ENCODE measurements at regions not wholly inside any gene's neighbourhood (a gene's known extent, or its start where the extent isn't known, plus 50 kb on each side); places are given as distances from the start of the nearest gene placed in this dataset.

GRCh38 chr5:5983261-5983980, 394.9 kb downstream of the MED10 start:
- H3K27me3 ChIP-seq: no peaks in the 10 kb centered on the region
- TF ChIP-seq CTCF (IDR thresholded peaks at IDR 0.05) (no peak), POLR2A (IDR thresholded peaks at IDR 0.05) (no peak), POLR2AphosphoS5 (IDR thresholded peaks at IDR 0.05) (no peak), EP300 (IDR thresholded peaks at IDR 0.05) (no peak)
- 87% methylated on average over 9 to 11 of the region's 11 CpGs for WGBS, 2 donors (ENCODE audit: low coverage in 1 of 2)
- no peaks in the 10 kb centered on the region for H3K9me3 ChIP-seq
- no peaks in the 10 kb centered on the region for H3K36me3 ChIP-seq
- no peak for ATAC-seq
- H3K27ac ChIP-seq: no peak overlapping the region
- no peak overlapping the region for H3K4me3 ChIP-seq
- H3K4me1 ChIP-seq: no peaks in the 10 kb centered on the region

DNA sequence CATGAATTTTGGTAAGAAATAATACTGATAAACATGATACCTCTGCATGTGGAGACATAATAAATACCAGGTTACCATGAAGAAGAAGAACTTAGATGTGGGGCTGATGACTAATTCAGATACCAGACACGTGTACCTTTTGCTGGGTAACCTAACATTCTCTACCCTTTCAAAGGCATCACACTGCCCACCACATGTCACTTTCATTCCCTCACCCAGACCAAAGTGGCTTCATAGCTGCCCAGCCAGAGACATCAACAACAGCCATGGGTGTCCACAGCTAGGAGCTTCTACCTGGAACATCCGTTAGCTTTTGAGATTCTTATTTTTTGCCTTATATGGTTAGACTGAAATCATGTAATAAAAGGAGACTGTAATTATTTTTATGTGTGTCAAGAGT, 396.8 kb downstream of the MED10 start:
- Histone ChIP-seq H3K27ac (no peak overlapping the region), H3K4me1 (no peaks in the 10 kb centered on the region), H3K27me3 (no peaks in the 10 kb centered on the region), H3K4me3 (no peak overlapping the region), H3K9me3 (no peaks in the 10 kb centered on the region), H3K36me3 (no peaks in the 10 kb centered on the region)
- no peak for ATAC-seq
- TF ChIP-seq POLR2AphosphoS5 (IDR thresholded peaks at IDR 0.05) (no peak), CTCF (IDR thresholded peaks at IDR 0.05) (no peak), POLR2A (IDR thresholded peaks at IDR 0.05) (no peak), EP300 (IDR thresholded peaks at IDR 0.05) (no peak)
- 29 to 72% methylated on average over 1 to 2 of the region's 2 CpGs for WGBS, 2 donors (ENCODE audit: low coverage in 1 of 2)

GRCh38 chr5:5980538-5980895, 397.8 kb downstream of the MED10 start:
- Histone ChIP-seq H3K4me1 (no peaks in the 10 kb centered on the region), H3K36me3 (no peaks in the 10 kb centered on the region), H3K27ac (no peak overlapping the region), H3K9me3 (no peaks in the 10 kb centered on the region), H3K27me3 (no peaks in the 10 kb centered on the region), H3K4me3 (no peak overlapping the region)
- no peak for ATAC-seq
- WGBS, 2 donors (ENCODE audit: low coverage in 1 of 2): 53 to 68% methylated on average over 3 to 4 of the region's 4 CpGs
- TF ChIP-seq POLR2AphosphoS5 (IDR thresholded peaks at IDR 0.05) (no peak), EP300 (IDR thresholded peaks at IDR 0.05) (no peak)

DNA sequence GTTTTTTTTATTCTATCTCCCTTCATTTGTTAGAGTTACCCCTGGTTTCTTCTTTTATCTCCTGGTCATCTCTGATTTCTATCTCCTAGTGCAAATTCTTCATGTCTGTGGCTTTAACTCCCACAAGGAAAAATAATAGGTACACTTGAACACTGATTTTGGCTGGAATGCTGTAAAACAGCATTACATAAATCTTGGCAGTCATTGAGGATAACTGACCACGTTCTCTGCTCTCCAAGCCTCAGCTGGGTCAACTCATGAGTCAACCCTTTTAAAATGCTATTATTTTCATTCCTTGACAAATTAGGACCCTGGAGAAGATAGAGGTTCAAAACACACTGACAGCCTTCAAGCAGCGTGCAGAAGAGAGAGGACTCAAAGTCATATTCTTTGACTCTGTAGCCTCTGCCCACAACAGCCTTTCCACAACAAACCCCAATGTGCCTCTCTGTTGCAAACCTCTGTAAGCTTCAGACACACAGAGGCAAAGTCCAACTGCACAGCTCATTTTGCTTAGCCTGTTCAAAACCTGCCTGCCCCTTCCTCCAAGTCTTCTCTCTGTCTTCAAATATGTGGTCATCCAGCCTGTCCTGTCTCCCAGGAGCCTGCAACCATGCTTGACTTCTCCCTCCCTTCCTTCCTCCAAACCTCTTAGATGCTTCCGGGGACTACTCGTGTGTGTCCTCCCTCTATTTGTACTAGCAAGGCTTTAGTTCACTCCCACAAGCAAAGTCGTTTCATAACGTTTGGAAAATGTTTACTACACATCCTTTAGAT, 398.4 kb downstream of the MED10 start:
- Histone ChIP-seq H3K4me1 (no peaks in the 10 kb centered on the region), H3K4me3 (no peak overlapping the region), H3K27me3 (no peaks in the 10 kb centered on the region), H3K27ac (no peak overlapping the region), H3K9me3 (no peaks in the 10 kb centered on the region), H3K36me3 (no peaks in the 10 kb centered on the region)
- TF ChIP-seq EP300 (IDR thresholded peaks at IDR 0.05) (no peak), CTCF (IDR thresholded peaks at IDR 0.05) (no peak), POLR2AphosphoS5 (IDR thresholded peaks at IDR 0.05) (no peak), POLR2A (IDR thresholded peaks at IDR 0.05) (no peak)
- peak; percentile 13 for ATAC-seq
- WGBS, 2 donors (ENCODE audit: low coverage in 1 of 2): 29 to 63% methylated on average over 3 to 6 of the region's 6 CpGs

DNA sequence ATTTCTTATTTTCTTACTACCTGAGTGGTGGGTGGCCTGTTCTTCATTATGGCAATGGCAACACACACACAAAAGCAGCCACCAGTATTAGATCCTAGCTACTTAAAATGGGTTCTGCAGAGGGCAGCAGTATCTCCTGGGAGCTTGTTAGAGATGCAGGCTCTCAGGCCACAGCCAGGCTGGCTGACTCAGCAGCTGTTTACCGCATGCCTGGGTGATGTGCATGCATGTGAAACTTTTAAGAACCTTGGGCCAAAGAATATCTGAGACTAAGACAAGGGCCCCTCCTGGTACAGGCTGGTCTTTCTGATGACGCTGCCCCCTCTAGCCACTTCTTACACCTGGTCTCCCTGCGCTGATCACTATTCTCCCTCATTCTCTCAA, 399.0 kb downstream of the MED10 start:
- 78 to 90% methylated on average over 2 to 3 of the region's 3 CpGs for whole genome bisulfite sequencing, 2 donors (ENCODE audit: low coverage in 1 of 2)
- H3K4me1 ChIP-seq: no peaks in the 10 kb centered on the region
- TF ChIP-seq CTCF (IDR thresholded peaks at IDR 0.05): no peak
- no peak for TF ChIP-seq EP300 (IDR thresholded peaks at IDR 0.05)
- TF ChIP-seq POLR2A (IDR thresholded peaks at IDR 0.05): no peak
- no peak for TF ChIP-seq POLR2AphosphoS5 (IDR thresholded peaks at IDR 0.05)
- H3K9me3 ChIP-seq: no peaks in the 10 kb centered on the region
- no peaks in the 10 kb centered on the region for H3K27me3 ChIP-seq
- H3K4me3 ChIP-seq: no peak overlapping the region
- H3K27ac ChIP-seq: no peak overlapping the region
- H3K36me3 ChIP-seq: no peaks in the 10 kb centered on the region
- ATAC-seq: no peak

Data from gastroesophageal sphincter (tissue), 4 donors.